CD14-positive monocyte (primary cell): ENCODE measurements at regions not wholly inside any gene's neighbourhood (a gene's known extent, or its start where the extent isn't known, plus 50 kb on each side); places are given as distances from the start of the nearest gene placed in this dataset.

Source experiments
- DNase-seq, 3 donors: peaks; one replicate each; pipeline ENCODE4 v3.0.0-alpha.2; 2011 to 2022
- H2AFZ ChIP-seq: 2 replicates; pipeline ENCODE4 v1.6.0; 2012; ENCODE audit warnings: mild to moderate bottlenecking, low read depth, low read length, inconsistent platforms; ENCODE audit not compliant: insufficient read depth, poor library complexity, severe bottlenecking
- H3K27ac ChIP-seq, 2 donors: 1 replicate in 1 of 2; 2 replicates in 1 of 2; pipeline ENCODE4 v1.5.1; 2012 to 2013; ENCODE audit warnings: low read length in 2 of 2, control low read depth in 1 of 2, inconsistent platforms in 1 of 2, low read depth in 1 of 2, mild to moderate bottlenecking in 1 of 2
- H3K27me3 ChIP-seq, 2 donors: one replicate each; pipeline versions ENCODE4 v1.6.0 to v1.6.1; 2011 to 2013; ENCODE audit warnings: low read length in 2 of 2; ENCODE audit not compliant: control insufficient read depth in 2 of 2, insufficient read depth in 2 of 2
- H3K36me3 ChIP-seq, 2 donors: replicated peaks in 1 of 2; 1 replicate in 1 of 2; 2 replicates in 1 of 2; pipeline versions ENCODE4 v1.5.1 to v1.6.1; 2012 to 2013; ENCODE audit warnings: low read length in 2 of 2, control low read depth in 1 of 2, inconsistent platforms in 1 of 2, mild to moderate bottlenecking in 1 of 2; ENCODE audit not compliant: insufficient read depth in 2 of 2, control insufficient read depth in 1 of 2
- H3K4me1 ChIP-seq, 2 donors: 1 replicate in 1 of 2; 2 replicates in 1 of 2; pipeline versions ENCODE4 v1.5.1 to v1.6.1; 2012 to 2013; ENCODE audit warnings: low read length in 2 of 2, control low read depth in 1 of 2, inconsistent platforms in 1 of 2, mild to moderate bottlenecking in 1 of 2, moderate library complexity in 1 of 2; ENCODE audit not compliant: insufficient read depth in 2 of 2, control insufficient read depth in 1 of 2
- H3K4me2 ChIP-seq: replicated peaks from 2 replicates; pipeline ENCODE3; 2012; ENCODE audit warnings: low read length, moderate library complexity, mild to moderate bottlenecking; ENCODE audit not compliant: poor library complexity, severe bottlenecking; ENCODE audit errors: extremely low read depth
- H3K4me3 ChIP-seq, 3 experiments: fragments of 200-600 bp in 1 of 3; sonication (generic) in 1 of 3; replicated peaks in 1 of 3; 1 replicate in 2 of 3; 2 replicates in 1 of 3; pipeline ENCODE4 v1.5.1; 2011 to 2013; ENCODE audit warnings: low read length in 3 of 3, mild to moderate bottlenecking in 3 of 3, control low read depth in 2 of 3, low read depth in 2 of 3, inconsistent platforms in 1 of 3, moderate library complexity in 1 of 3
- H3K79me2 ChIP-seq: 2 replicates; pipeline ENCODE4 v1.6.0; 2012; ENCODE audit warnings: mild to moderate bottlenecking, control low read depth, inconsistent platforms, low read length, moderate library complexity; ENCODE audit not compliant: insufficient read depth
- H3K9ac ChIP-seq: 2 replicates; pipeline ENCODE4 v1.6.0; 2017; ENCODE audit warnings: low read length, mild to moderate bottlenecking; ENCODE audit not compliant: insufficient read depth, poor library complexity, severe bottlenecking
- H3K9me3 ChIP-seq, 2 donors: replicated peaks in 1 of 2; 1 replicate in 1 of 2; 2 replicates in 1 of 2; pipeline versions ENCODE4 v1.5.1 to v1.6.1; 2012 to 2013; ENCODE audit warnings: low read length in 2 of 2, control low read depth in 1 of 2; ENCODE audit not compliant: control insufficient read depth in 1 of 2, insufficient read depth in 1 of 2
- H4K20me1 ChIP-seq: 2 replicates; pipeline ENCODE4 v1.6.0; 2012; ENCODE audit warnings: mild to moderate bottlenecking, low read length, control low read depth, moderate library complexity; ENCODE audit not compliant: insufficient read depth
- H3K27ac Mint-ChIP-seq, 7 donors: one replicate each; pipeline ENCODE4 v1.8.0; 2020; ENCODE audit warnings: mild to moderate bottlenecking in 7 of 7, mixed read lengths in 7 of 7, moderate library complexity in 6 of 7, inconsistent platforms in 2 of 7
- H3K27me3 Mint-ChIP-seq, 3 donors: one replicate each; pipeline ENCODE4 v1.8.0; 2021 to 2022; ENCODE audit warnings: low read depth in 3 of 3, mild to moderate bottlenecking in 3 of 3, mixed read lengths in 3 of 3, moderate library complexity in 3 of 3, inconsistent platforms in 1 of 3
- H3K36me3 Mint-ChIP-seq, 2 donors: one replicate each; pipeline ENCODE4 v1.8.0; 2020; ENCODE audit warnings: mixed read lengths in 2 of 2, inconsistent platforms in 1 of 2, mild to moderate bottlenecking in 1 of 2
- H3K4me1 Mint-ChIP-seq: one replicate; pipeline ENCODE4 v1.8.0; 2020; ENCODE audit warnings: mild to moderate bottlenecking, mixed read lengths
- H3K4me3 Mint-ChIP-seq, 2 donors: one replicate each; pipeline ENCODE4 v1.8.0; 2020; ENCODE audit warnings: mild to moderate bottlenecking in 2 of 2, mixed read lengths in 2 of 2, moderate library complexity in 1 of 2
- H3K9me3 Mint-ChIP-seq, 7 donors: one replicate each; pipeline ENCODE4 v1.8.0; 2020 to 2022; ENCODE audit warnings: mixed read lengths in 7 of 7, mild to moderate bottlenecking in 6 of 7, moderate library complexity in 6 of 7, inconsistent platforms in 2 of 7
- CTCF ChIP-seq: fragments of 200-600 bp; IDR thresholded peaks from one replicate; pipeline ENCODE4 v1.8.0; 2022; ENCODE audit warnings: antibody characterized with exemption, mild to moderate bottlenecking
- WGBS: methylation state at CpG from one replicate; pipeline ENCODE4 v1.1.5; 2013; ENCODE audit warnings: missing lambda C conversion rate; ENCODE audit not compliant: insufficient coverage; 5-methylcytosine and 5-hydroxymethylcytosine counted together
- intact Hi-C, 2 donors: fragments of 100-400 bp; cut with micrococcal nuclease; formaldehyde crosslinking; loops; one replicate each; pipeline versions ENCODE4 v1.15.0 to v1.15.1; 2023

DNA sequence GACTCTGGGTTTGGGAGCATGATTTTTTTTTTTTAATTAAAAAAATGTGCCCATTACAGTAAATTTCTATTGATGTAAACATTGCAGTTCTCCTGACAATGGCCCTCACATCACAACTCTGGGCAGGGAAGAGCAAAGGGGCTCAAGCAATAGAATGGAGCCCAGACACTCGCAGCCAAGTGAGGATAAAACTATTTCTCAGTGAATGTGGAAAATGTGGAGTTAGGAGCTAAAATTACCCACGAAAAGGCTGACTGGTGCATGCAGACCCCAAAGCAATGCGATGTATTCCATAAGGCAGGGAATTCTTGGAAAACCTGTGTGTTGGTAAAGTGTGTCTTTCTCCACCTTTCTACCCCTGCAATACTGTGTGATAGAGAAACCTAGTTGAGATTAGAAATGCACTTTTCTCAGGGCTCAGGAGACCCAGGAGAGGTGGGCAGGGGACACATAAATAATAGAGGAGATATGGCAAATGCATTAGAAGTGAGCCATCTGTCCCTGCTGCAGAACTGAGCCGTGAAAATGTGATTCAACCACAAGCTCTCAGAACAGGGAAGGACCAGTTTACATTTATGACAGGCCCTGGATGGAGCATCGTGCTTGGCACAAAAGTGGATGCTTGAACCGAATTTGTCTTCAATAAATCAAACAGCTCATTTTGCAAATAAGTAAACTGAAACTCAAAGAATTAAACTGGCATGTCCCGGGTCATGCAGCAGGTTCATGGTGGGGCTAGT, 100.1 kb downstream of the MYCN start:
- H3K9me3 Mint-ChIP-seq = peaks cover 0 to 10% (median 3%) of the 10 kb centered on the region in 7 donors
- Histone ChIP-seq H3K79me2 (no peaks in the 10 kb centered on the region), H4K20me1 (no peaks in the 10 kb centered on the region), H3K9me3 (no peaks in the 10 kb centered on the region), H3K4me3 (no peak overlapping the region), H3K27ac (no peak overlapping the region), H3K9ac (no peak overlapping the region), H3K4me1 (no peaks in the 10 kb centered on the region), H3K36me3 (no peaks in the 10 kb centered on the region), H3K4me2 (no peak overlapping the region), H2AFZ (no peak overlapping the region), H3K27me3 (no peaks in the 10 kb centered on the region)
- 91% methylated on average over 5 of the region's 7 CpGs for WGBS
- H3K36me3 Mint-ChIP-seq = no peaks in the 10 kb centered on the region
- H3K4me3 Mint-ChIP-seq = no peak overlapping the region
- H3K27ac Mint-ChIP-seq = no peak overlapping the region
- no peak for DNase-seq
- peaks cover 1 to 2% (median 2%) of the 10 kb centered on the region in 3 donors for H3K27me3 Mint-ChIP-seq
- H3K4me1 Mint-ChIP-seq = no peaks in the 10 kb centered on the region
- intact Hi-C loops = no loop called here
- no peak for TF ChIP-seq CTCF

GRCh38 chr2:16039823-16040222, 99.5 kb downstream of the MYCN start:
- H3K27ac Mint-ChIP-seq = no peak overlapping the region
- 91% methylated on average over 6 of the region's 7 CpGs for WGBS
- TF ChIP-seq CTCF = no peak
- no peaks in the 10 kb centered on the region for H3K79me2 ChIP-seq
- H3K27me3 Mint-ChIP-seq = peaks cover 1 to 2% (median 2%) of the 10 kb centered on the region in 3 donors
- no peak for DNase-seq
- no peaks in the 10 kb centered on the region for H3K36me3 Mint-ChIP-seq
- H4K20me1 ChIP-seq = no peaks in the 10 kb centered on the region
- peaks cover 0 to 10% (median 3%) of the 10 kb centered on the region in 7 donors for H3K9me3 Mint-ChIP-seq
- no peak overlapping the region for H3K4me3 Mint-ChIP-seq
- H2AFZ ChIP-seq = no peak overlapping the region
- H3K27me3 ChIP-seq = no peaks in the 10 kb centered on the region
- H3K4me3 ChIP-seq = no peak overlapping the region
- intact Hi-C loops = no loop called here
- no peak overlapping the region for H3K4me2 ChIP-seq
- H3K36me3 ChIP-seq = no peaks in the 10 kb centered on the region
- no peak overlapping the region for H3K27ac ChIP-seq
- H3K4me1 ChIP-seq = no peaks in the 10 kb centered on the region
- no peaks in the 10 kb centered on the region for H3K9me3 ChIP-seq
- no peak overlapping the region for H3K9ac ChIP-seq
- no peaks in the 10 kb centered on the region for H3K4me1 Mint-ChIP-seq
